Type B pancreatic cell (in vitro differentiated cells): ENCODE measurements at regions not wholly inside any gene's neighbourhood (a gene's known extent, or its start where the extent isn't known, plus 50 kb on each side); places are given as distances from the start of the nearest gene placed in this dataset.

Source experiments
- DNase-seq: peaks from one replicate; pipeline ENCODE4 v3.0.0; 2021; ENCODE audit warnings: mixed read lengths; ENCODE audit not compliant: unreplicated experiment; ENCODE audit errors: extremely low spot score
- H3K27ac Mint-ChIP-seq: 2 replicates; pipeline ENCODE4 v1.8.0; 2021; ENCODE audit warnings: mild to moderate bottlenecking, mixed read lengths
- H3K27me3 Mint-ChIP-seq: 2 replicates; pipeline ENCODE4 v1.8.0; 2021; ENCODE audit warnings: mixed read lengths
- H3K36me3 Mint-ChIP-seq: 2 replicates; pipeline ENCODE4 v1.8.0; 2021; ENCODE audit warnings: mixed read lengths
- H3K4me1 Mint-ChIP-seq: one replicate; pipeline ENCODE4 v1.8.0; 2021; ENCODE audit warnings: mixed read lengths; ENCODE audit not compliant: unreplicated experiment
- H3K4me3 Mint-ChIP-seq: 2 replicates; pipeline ENCODE4 v1.8.0; 2021; ENCODE audit warnings: mild to moderate bottlenecking, mixed read lengths
- H3K9me3 Mint-ChIP-seq: 2 replicates; pipeline ENCODE4 v1.8.0; 2021; ENCODE audit warnings: mixed read lengths
- TF ChIP-seq, protein P1 (sequence below): fragments of 200-600 bp; sonication (generic); conservative IDR thresholded peaks from 2 replicates; pipeline ENCODE4 v1.5.0; 2021; ENCODE audit warnings: antibody characterized with exemption, mild to moderate bottlenecking

DNA sequence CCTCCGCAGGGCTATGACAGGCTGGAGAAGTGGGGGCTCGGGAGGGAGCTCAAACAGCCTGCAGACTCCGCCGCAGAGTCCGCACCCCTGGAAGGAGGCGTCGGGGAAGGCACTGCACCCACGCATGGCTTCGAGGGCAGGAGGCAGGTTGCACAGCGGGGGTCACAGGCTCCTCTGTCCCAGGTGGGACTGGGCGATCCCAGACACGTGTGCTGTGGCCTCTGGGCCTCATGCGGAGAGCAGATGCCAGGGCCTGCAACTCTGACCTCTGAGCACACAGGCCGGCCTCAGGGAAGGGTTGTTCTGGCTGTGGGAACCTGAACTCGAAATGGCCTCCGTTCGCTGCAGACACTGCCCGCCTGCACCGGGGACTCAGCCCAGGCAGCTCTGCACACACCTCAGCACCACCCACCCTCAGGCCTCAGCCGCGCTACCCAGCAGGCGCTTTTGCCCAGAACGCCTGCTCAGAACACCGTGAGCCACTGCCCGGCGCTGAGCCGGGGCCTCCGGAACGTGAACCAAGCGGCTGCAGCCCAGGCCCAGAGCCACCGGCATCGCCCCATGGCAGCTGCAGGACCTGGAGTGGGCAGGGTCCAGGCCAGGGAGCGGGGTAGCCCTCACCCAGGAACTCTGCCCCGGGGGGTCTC is 71.8 kb upstream of the ADGRA1 start:
- TF ChIP-seq, protein P1, sequence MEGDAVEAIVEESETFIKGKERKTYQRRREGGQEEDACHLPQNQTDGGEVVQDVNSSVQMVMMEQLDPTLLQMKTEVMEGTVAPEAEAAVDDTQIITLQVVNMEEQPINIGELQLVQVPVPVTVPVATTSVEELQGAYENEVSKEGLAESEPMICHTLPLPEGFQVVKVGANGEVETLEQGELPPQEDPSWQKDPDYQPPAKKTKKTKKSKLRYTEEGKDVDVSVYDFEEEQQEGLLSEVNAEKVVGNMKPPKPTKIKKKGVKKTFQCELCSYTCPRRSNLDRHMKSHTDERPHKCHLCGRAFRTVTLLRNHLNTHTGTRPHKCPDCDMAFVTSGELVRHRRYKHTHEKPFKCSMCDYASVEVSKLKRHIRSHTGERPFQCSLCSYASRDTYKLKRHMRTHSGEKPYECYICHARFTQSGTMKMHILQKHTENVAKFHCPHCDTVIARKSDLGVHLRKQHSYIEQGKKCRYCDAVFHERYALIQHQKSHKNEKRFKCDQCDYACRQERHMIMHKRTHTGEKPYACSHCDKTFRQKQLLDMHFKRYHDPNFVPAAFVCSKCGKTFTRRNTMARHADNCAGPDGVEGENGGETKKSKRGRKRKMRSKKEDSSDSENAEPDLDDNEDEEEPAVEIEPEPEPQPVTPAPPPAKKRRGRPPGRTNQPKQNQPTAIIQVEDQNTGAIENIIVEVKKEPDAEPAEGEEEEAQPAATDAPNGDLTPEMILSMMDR: no peak
- no peak for DNase-seq
- no peaks in the 10 kb centered on the region for H3K4me1 Mint-ChIP-seq
- H3K36me3 Mint-ChIP-seq: no peaks in the 10 kb centered on the region
- H3K9me3 Mint-ChIP-seq: no peaks in the 10 kb centered on the region
- H3K27ac Mint-ChIP-seq: no peak overlapping the region
- H3K4me3 Mint-ChIP-seq: no peak overlapping the region
- no peaks in the 10 kb centered on the region for H3K27me3 Mint-ChIP-seq

- no peaks in the 10 kb centered on the region for H3K4me1 Mint-ChIP-seq
- H3K27me3 Mint-ChIP-seq: no peaks in the 10 kb centered on the region
- no peak overlapping the region for H3K27ac Mint-ChIP-seq
- H3K36me3 Mint-ChIP-seq: no peaks in the 10 kb centered on the region
- DNase-seq: no peak
- no peak overlapping the region for H3K4me3 Mint-ChIP-seq
- TF ChIP-seq, protein P1: no peak
- no peaks in the 10 kb centered on the region for H3K9me3 Mint-ChIP-seq
Observed at GRCh38 chr10:133015321-133015720, 72.4 kb upstream of the ADGRA1 start.

GRCh38 chr10:133014416-133015210 is 72.2 kb upstream of the CFAP46 start:
- no peak overlapping the region for H3K4me3 Mint-ChIP-seq
- H3K9me3 Mint-ChIP-seq: no peaks in the 10 kb centered on the region
- TF ChIP-seq, protein P1: no peak

GRCh38 chr10:133013463-133013862 is 71.1 kb upstream of the CFAP46 start:
- Mint-ChIP-seq H3K27ac (peak overlapping the region; percentile 17), H3K9me3 (no peaks in the 10 kb centered on the region), H3K4me1 (no peaks in the 10 kb centered on the region), H3K4me3 (no peak overlapping the region), H3K27me3 (no peaks in the 10 kb centered on the region), H3K36me3 (no peaks in the 10 kb centered on the region)
- DNase-seq: no peak
- TF ChIP-seq, protein P1: no peak

More at GRCh38 chr10:133014416-133015210, 72.2 kb upstream of the CFAP46 start:
- no peak for DNase-seq
- Mint-ChIP-seq H3K27me3 (no peaks in the 10 kb centered on the region), H3K27ac (no peak overlapping the region), H3K36me3 (no peaks in the 10 kb centered on the region), H3K4me1 (no peaks in the 10 kb centered on the region)

GRCh38 chr10:133012573-133013359 is 70.4 kb upstream of the CFAP46 start:
- peak overlapping the region; percentile 17 for H3K27ac Mint-ChIP-seq
- no peaks in the 10 kb centered on the region for H3K9me3 Mint-ChIP-seq
- no peaks in the 10 kb centered on the region for H3K36me3 Mint-ChIP-seq
- no peak overlapping the region for H3K4me3 Mint-ChIP-seq
- no peaks in the 10 kb centered on the region for H3K27me3 Mint-ChIP-seq
- no peaks in the 10 kb centered on the region for H3K4me1 Mint-ChIP-seq
- TF ChIP-seq, protein P1: no peak
- no peak for DNase-seq
